B cell (primary cell): ENCODE measurements at regions not wholly inside any gene's neighbourhood (a gene's known extent, or its start where the extent isn't known, plus 50 kb on each side); places are given as distances from the start of the nearest gene placed in this dataset.

ENCODE experiments used
- EZH2 ChIP-seq: IDR thresholded peaks from 2 replicates; pipeline ENCODE4 v1.6.1; 2012; ENCODE audit warnings: borderline replicate concordance, low read depth, mild to moderate bottlenecking, moderate library complexity, low read length; ENCODE audit not compliant: insufficient read depth, poor library complexity, severe bottlenecking
- TF ChIP-seq, protein P1 (sequence below): fragments of 200-600 bp; IDR thresholded peaks from one replicate; pipeline ENCODE4 v1.8.0; 2022; ENCODE audit warnings: antibody characterized with exemption, mild to moderate bottlenecking

DNA sequence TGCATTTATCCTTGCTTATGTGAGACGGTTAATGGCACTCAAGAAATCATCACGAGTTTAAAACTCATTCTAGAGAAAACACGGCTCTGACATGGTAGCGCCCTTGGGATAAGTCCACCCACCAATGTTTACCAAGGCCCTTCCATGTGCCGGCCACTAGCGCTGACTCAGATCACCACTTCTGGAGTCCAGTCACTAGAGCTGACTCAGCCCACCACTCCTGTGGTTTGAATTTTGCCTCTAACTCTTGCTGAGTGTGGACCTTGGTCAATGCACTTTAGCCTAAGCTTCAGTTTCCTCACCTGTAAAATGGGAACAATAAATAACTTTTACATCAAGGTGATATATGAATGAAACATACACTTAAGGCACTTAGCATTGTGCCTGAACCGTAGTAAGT is 358.4 kb upstream of the PROK2 start:
- TF ChIP-seq, protein P1, sequence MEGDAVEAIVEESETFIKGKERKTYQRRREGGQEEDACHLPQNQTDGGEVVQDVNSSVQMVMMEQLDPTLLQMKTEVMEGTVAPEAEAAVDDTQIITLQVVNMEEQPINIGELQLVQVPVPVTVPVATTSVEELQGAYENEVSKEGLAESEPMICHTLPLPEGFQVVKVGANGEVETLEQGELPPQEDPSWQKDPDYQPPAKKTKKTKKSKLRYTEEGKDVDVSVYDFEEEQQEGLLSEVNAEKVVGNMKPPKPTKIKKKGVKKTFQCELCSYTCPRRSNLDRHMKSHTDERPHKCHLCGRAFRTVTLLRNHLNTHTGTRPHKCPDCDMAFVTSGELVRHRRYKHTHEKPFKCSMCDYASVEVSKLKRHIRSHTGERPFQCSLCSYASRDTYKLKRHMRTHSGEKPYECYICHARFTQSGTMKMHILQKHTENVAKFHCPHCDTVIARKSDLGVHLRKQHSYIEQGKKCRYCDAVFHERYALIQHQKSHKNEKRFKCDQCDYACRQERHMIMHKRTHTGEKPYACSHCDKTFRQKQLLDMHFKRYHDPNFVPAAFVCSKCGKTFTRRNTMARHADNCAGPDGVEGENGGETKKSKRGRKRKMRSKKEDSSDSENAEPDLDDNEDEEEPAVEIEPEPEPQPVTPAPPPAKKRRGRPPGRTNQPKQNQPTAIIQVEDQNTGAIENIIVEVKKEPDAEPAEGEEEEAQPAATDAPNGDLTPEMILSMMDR: no peak
- TF ChIP-seq EZH2: no peak
